ENCODE measurements at regions not wholly inside any gene's neighbourhood (a gene's known extent, or its start where the extent isn't known, plus 50 kb on each side); places are given as distances from the start of the nearest gene placed in this dataset.

DNA sequence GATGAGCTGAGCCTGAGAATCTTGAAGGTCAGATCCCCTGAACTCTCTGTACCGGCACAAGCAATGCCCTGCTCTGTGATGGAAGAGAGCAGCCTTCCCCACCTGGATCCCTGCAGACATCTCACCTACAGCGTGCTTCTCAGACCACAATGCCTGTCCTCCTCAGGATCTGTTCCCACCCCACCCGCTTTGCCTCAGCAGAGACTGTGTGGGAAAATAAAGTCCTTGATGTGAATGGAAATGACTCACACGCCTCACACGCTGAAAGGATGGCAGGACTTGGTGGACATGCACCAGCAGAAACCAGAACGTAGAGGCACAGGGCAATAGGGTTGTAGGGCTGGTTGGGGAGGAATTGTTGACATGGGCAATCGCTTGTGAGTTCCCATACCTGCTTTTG is 117.9 kb upstream of the POU3F3 start:
- H3K4me3 ChIP-seq = no peak overlapping the region
- ATAC-seq (replicated peaks in 6 of 8) = peak in 1 of 8 experiments; percentile 44
- peaks cover 9 to 16% of the 10 kb centered on the region in 2 donors for H3K4me1 ChIP-seq (replicated peaks in 1 of 2)
- WGBS, 10 experiments = 23 to 91% (median 82%) methylated on average over 1 to 6 of the region's 7 CpGs; no CpG with 5 or more reads in 4 of the 10 experiments
- in situ Hi-C loops (cut with MboI; ENCODE audit: low pct_unique_long_range_greater_than_20kb in 2 of 9, low sequenced_read_pairs in 9 of 9, unreplicated experiment in 9 of 9) = no loop called here
- H3K27ac ChIP-seq = no peak overlapping the region

DNA sequence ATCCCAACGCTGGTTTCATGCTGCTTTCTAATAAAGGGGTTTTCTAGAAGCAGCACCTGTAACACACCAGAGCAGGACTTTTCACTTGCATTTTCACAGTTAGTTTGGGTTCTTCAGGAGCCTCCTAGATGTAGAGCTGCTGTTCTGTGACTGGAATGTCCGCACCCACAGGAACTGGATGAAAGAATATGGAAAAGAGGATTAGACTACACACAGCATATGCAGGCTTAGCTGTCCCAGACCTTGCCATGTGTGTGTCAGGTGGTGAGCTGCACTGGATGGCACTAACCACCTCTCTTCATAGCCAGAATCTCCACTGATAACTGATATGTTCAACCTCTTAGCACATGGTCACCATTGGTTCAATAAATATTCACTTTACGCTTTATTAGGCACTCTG is 112.1 kb upstream of the POU3F3 start:
- peaks cover 3 to 17% of the 10 kb centered on the region in 2 donors for H3K4me1 ChIP-seq (replicated peaks in 1 of 2)
- H3K4me3 ChIP-seq = no peak overlapping the region
- H3K27ac ChIP-seq = no peak overlapping the region
- in situ Hi-C loops (cut with MboI; ENCODE audit: low pct_unique_long_range_greater_than_20kb in 2 of 9, low sequenced_read_pairs in 9 of 9, unreplicated experiment in 9 of 9) = no loop called here
- 20 to 100% (median 89%) methylated on average over 1 to 3 of the region's 3 CpGs; no CpG with 5 or more reads in 4 of the 10 experiments for WGBS, 10 experiments
- peak in 3 of 8 experiments; percentile 68 to 98 (median 73) for ATAC-seq (replicated peaks in 6 of 8)

DNA sequence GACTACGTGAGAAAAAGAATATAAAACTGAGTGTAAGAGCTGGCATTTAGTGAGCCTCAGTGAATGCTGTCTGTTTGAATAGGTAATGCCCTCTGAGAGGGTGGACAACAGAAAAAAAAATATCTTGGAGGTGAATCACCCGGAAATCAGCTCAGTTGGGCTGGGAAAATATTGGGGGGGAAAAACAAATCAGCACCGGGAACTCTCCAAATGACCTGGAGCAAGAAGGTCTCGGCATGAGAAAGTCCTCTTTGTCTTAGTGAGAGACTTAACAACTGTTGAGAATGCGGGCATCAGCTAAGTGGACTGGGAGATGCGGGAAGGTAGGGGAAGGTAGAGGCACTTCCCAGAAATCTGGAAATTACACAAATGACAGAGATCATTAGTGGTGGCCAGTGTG is 109.4 kb upstream of the POU3F3 start:
- H3K27ac ChIP-seq = no peak overlapping the region
- ATAC-seq (replicated peaks in 6 of 8) = no peak
- in situ Hi-C loops (cut with MboI; ENCODE audit: low pct_unique_long_range_greater_than_20kb in 2 of 9, low sequenced_read_pairs in 9 of 9, unreplicated experiment in 9 of 9) = no loop called here
- no peak overlapping the region for H3K4me3 ChIP-seq
- peaks cover 3 to 24% of the 10 kb centered on the region in 2 donors for H3K4me1 ChIP-seq (replicated peaks in 1 of 2)
- WGBS, 10 experiments = 22 to 100% (median 72%) methylated on average over 1 to 6 of the region's 6 CpGs; no CpG with 5 or more reads in 1 of the 10 experiments

DNA sequence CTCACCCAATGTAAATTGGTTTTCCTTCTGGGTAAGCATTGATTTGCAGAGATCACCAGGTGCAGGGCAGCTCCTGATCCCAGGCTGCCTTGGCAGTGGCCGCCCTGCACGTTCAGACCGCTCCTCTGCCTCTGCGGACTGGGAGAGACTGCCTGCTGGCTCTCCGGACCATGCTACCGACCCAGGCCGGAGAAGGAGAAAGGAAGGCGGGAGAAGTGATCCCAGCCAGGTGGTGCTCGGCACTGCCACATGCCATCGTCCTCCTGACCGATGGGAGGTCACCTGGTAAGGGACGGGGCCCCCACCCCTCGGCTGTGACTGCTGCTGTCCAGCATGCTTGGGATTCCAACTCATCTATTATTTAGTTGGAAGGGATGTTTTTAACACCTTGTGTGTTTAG is 108.1 kb upstream of the POU3F3 start:
- no peak overlapping the region for H3K27ac ChIP-seq
- H3K4me1 ChIP-seq (replicated peaks in 1 of 2) = peaks cover 12 to 32% of the 10 kb centered on the region in 2 donors
- in situ Hi-C loops (cut with MboI; ENCODE audit: low pct_unique_long_range_greater_than_20kb in 2 of 9, low sequenced_read_pairs in 9 of 9, unreplicated experiment in 9 of 9) = no loop called here
- no peak overlapping the region for H3K4me3 ChIP-seq
- no peak for ATAC-seq (replicated peaks in 6 of 8)
- 7 to 83% (median 59%) methylated on average over 1 to 4 of the region's 13 CpGs; no CpG with 5 or more reads in 4 of the 10 experiments for WGBS, 10 experiments

DNA sequence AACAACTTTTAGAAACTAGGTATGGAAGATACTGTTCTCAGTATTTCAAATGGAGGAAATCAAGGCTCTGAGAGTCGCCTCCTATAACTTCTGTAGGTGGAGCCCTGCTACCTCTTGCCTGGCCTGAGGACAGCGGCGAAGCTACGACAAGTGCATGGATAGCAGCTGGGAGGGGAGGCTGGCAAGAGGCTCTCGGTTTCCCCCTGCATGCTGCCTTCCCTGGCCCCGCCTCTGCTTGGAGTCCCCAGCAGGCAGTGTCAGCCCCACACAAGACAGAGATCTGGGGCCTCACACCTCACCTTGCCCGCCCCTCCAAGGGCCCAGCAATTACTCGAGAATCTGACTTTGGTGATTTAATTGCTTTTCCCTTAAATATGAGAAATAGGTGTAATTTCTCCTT is 107.6 kb upstream of the POU3F3 start:
- Histone ChIP-seq H3K27ac (peak overlapping the region in 1 of 2 donors; percentile 24), H3K4me1 (replicated peaks in 1 of 2) (peaks cover 12 to 32% of the 10 kb centered on the region in 2 donors), H3K4me3 (no peak overlapping the region)
- in situ Hi-C loops (cut with MboI; ENCODE audit: low pct_unique_long_range_greater_than_20kb in 2 of 9, low sequenced_read_pairs in 9 of 9, unreplicated experiment in 9 of 9) = no loop called here
- ATAC-seq (replicated peaks in 6 of 8) = no peak
- 0 to 100% (median 94%) methylated on average over 1 to 3 of the region's 8 CpGs; no CpG with 5 or more reads in 4 of the 10 experiments for WGBS, 10 experiments

DNA sequence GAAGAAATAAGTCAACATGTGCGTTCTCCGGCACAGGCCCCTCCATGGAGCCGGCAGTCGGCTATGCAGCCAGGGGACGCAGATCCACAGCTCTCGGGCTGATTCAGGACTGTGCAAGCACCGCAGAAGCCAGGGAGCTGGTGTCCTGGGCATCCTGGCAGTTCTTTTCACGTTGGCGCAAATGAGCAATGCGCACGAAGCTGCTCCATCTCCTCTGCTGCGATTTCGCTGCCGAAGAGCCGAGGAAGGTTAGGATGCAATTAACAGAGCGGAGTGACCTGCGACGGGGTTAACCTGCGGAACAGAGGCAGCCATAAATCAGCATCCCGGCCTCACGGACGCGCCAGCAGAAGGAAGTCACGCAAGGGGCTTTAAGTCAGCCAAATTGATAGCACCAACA is 107.1 kb upstream of the POU3F3 start:
- WGBS, 10 experiments = 31 to 92% (median 60%) methylated on average over 4 to 22 of the region's 24 CpGs; no CpG with 5 or more reads in 3 of the 10 experiments
- Histone ChIP-seq H3K4me3 (no peak overlapping the region), H3K4me1 (replicated peaks in 1 of 2) (peaks cover 12 to 32% of the 10 kb centered on the region in 2 donors), H3K27ac (peak overlapping the region; percentile 16 to 24)
- ATAC-seq (replicated peaks in 6 of 8) = peak in 5 of 8 experiments; percentile 82 to 95 (median 90)
- in situ Hi-C loops (cut with MboI; ENCODE audit: low pct_unique_long_range_greater_than_20kb in 2 of 9, low sequenced_read_pairs in 9 of 9, unreplicated experiment in 9 of 9) = no loop called here

DNA sequence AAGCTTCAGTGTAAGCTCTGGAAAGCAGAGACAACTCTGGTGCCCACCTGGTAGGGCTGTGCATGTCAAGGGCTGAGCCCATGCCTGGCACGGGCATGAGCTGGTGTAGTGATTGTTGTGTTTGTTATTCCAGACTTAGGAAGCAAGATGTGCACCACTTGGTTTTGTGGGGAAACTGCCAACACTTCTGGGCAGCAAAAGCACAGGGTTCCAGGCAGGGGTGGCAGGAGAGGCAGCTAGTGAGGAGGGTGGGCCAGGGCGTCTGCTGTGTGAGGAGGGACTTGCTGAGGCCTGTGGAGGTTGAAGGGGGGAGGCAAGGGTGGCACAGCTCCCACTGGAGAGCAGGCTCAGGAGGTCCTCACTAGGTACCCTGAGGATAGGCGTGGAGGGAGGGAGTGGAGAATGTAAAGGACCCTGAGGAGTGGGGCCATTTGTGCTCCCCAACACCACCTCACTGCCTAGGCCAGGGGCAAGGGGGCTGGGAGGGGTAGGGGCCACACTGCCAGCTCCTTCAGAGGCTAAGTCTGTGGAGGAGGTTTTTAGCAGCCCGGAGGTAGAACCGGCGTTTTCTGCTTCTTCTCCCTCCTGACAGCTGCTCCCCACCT is 104.0 kb upstream of the POU3F3 start:
- 0 to 67% (median 58%) methylated on average over 1 to 2 of the region's 6 CpGs; no CpG with 5 or more reads in 7 of the 10 experiments for WGBS, 10 experiments
- peaks cover 12 to 32% of the 10 kb centered on the region in 2 donors for H3K4me1 ChIP-seq (replicated peaks in 1 of 2)
- in situ Hi-C loops (cut with MboI; ENCODE audit: low pct_unique_long_range_greater_than_20kb in 2 of 9, low sequenced_read_pairs in 9 of 9, unreplicated experiment in 9 of 9) = no loop called here
- no peak overlapping the region for H3K27ac ChIP-seq
- no peak for ATAC-seq (replicated peaks in 6 of 8)
- H3K4me3 ChIP-seq = no peak overlapping the region

DNA sequence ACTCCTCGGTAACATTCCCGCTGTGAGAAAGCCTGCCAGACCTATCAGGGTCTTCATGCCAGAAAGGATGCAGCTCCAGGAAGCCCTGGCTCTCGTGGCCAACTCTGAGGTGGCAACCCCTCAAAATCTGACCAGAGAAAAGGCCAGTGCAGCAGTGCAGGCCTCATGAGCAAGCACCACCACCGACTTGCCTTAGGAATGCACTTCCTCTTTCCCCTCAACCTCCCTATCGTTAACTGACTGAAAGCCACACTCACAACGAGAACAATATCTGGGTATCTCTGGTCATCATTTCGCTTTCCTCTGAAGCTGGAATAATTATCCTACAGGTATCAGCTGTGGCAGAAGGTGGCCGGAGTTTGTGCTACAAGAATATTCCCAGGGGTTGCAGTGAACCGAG is 101.4 kb upstream of the POU3F3 start:
- H3K4me1 ChIP-seq (replicated peaks in 1 of 2) = peaks cover 21 to 25% of the 10 kb centered on the region in 2 donors
- ATAC-seq (replicated peaks in 6 of 8) = no peak
- no peak overlapping the region for H3K27ac ChIP-seq
- in situ Hi-C loops (cut with MboI; ENCODE audit: low pct_unique_long_range_greater_than_20kb in 2 of 9, low sequenced_read_pairs in 9 of 9, unreplicated experiment in 9 of 9) = no loop called here
- H3K4me3 ChIP-seq = no peak overlapping the region
- 7 to 93% (median 84%) methylated on average over 1 to 6 of the region's 9 CpGs for WGBS, 10 experiments

DNA sequence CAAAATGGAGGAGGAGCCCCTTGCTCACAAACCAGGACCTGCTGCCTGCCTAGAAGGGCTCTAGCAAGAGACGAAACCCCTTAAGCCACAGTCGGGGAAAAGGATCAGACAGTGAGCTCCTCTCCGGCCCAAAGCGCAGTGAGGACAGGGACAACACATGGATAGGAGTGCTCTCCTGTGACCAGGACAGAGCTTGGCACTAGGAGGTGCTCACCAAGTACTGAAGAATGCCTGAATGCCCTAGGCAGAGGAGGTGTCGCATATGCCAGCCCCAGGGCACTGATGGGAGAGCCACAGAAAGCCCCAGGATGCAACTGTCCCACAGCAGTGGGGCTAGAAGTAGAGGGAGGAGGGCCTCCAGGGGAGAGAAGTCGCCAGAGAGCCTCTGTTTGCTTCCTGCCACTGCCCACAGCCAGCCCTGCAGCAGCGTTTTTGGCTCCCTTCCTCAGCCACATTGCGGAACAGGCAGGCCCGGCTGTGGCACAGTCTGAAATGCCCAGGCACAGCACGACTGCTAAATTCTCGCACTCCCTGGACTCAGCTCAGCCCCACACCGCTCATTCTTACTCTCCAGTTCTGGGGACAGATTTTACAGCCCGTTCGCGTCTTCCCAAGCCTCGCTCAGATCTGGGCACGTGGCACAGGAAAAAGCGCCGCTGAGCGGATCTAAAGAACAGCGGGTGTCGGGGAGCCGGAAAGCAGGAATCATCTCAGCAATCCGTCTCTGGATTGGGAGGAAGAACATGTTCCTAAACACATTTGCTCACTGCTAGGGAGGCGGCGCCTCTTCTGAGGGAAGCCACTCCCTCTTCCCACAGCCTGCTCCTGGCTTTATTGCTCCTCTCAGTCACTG is 98.7 kb upstream of the POU3F3 start:
- in situ Hi-C loops (cut with MboI; ENCODE audit: low pct_unique_long_range_greater_than_20kb in 2 of 9, low sequenced_read_pairs in 9 of 9, unreplicated experiment in 9 of 9) = no loop called here
- Histone ChIP-seq H3K27ac (no peak overlapping the region), H3K4me3 (no peak overlapping the region), H3K4me1 (replicated peaks in 1 of 2) (peaks cover 29 to 31% of the 10 kb centered on the region in 2 donors)
- 12 to 100% (median 84%) methylated on average over 3 to 16 of the region's 26 CpGs; no CpG with 5 or more reads in 1 of the 10 experiments for WGBS, 10 experiments
- ATAC-seq (replicated peaks in 6 of 8) = peak in 7 of 8 experiments; percentile 31 to 73 (median 63)

DNA sequence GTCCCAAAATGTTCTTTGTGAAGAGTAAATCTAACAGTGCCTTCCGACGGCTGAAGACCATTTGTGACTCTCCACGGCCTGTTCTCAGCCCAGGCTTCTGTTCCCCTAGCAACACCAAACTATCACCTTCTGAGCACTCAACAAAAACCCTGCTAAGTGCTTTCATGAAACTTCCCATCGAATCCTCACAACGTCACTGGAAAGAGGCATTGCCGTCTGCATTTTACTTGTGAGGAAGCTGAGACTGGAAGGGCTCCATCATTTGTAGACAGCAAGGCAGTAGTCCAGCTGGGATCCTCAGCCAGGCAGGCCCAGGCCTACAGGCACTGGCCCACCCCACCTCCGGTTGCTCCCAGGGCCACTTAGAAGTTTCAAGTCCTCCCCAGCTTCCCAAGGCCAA is 97.8 kb upstream of the POU3F3 start:
- in situ Hi-C loops (cut with MboI; ENCODE audit: low pct_unique_long_range_greater_than_20kb in 2 of 9, low sequenced_read_pairs in 9 of 9, unreplicated experiment in 9 of 9) = no loop called here
- ATAC-seq (replicated peaks in 6 of 8) = peak in 2 of 8 experiments; percentile 1 to 16
- H3K27ac ChIP-seq = no peak overlapping the region
- H3K4me3 ChIP-seq = no peak overlapping the region
- peaks cover 24 to 26% of the 10 kb centered on the region in 2 donors for H3K4me1 ChIP-seq (replicated peaks in 1 of 2)
- WGBS, 10 experiments = 8 to 97% (median 80%) methylated on average over 1 to 6 of the region's 7 CpGs; no CpG with 5 or more reads in 3 of the 10 experiments

DNA sequence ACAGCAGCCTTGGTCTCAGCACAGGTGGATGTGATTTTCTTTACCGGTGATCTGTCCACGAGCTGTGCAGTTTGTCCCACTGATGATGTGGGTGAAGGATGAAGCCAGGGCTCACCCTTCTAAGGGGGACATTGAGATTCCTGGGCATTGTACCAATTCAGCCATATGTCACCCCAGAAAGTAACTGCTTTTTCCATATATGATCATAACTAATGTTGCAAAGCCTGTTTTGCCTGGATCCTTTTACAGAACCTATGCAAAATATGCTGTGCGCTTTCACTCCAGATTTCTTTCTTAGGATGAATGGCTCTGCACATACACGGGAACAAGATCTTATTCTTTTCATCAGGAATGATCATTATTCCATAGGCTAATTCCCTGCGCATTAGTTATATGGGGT is 96.9 kb upstream of the POU3F3 start:
- H3K27ac ChIP-seq = no peak overlapping the region
- WGBS, 10 experiments = 24 to 100% (median 92%) methylated on average over 1 to 5 of the region's 5 CpGs; no CpG with 5 or more reads in 1 of the 10 experiments
- H3K4me3 ChIP-seq = no peak overlapping the region
- peaks cover 24 to 26% of the 10 kb centered on the region in 2 donors for H3K4me1 ChIP-seq (replicated peaks in 1 of 2)
- ATAC-seq (replicated peaks in 6 of 8) = no peak
- in situ Hi-C loops (cut with MboI; ENCODE audit: low pct_unique_long_range_greater_than_20kb in 2 of 9, low sequenced_read_pairs in 9 of 9, unreplicated experiment in 9 of 9) = no loop called here

DNA sequence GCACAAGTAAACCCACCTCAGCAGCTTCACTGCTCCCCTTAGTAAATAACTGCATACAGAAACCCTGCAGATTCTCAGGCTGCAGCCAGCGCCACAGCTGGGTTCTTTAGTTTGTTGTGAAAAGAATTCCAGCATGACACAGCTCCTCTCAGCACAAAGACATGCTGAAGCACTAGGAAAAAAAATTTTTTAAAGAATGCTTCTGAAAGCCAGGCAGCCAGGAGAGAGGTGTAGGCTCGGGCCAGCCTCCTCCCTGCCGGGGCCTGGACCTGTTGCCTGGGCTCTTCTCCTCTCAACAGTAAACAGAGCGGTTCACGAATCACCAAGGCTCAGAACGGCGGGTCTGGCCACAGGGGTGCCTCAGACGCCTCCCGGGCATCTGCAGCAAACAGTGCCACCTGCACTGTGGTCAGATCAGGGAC is 95.7 kb upstream of the POU3F3 start:
- WGBS, 10 experiments = 0 to 23% (median 4%) methylated on average over 2 to 7 of the region's 9 CpGs; no CpG with 5 or more reads in 4 of the 10 experiments
- Histone ChIP-seq H3K27ac (peak overlapping the region; percentile 16 to 42), H3K4me3 (no peak overlapping the region), H3K4me1 (replicated peaks in 1 of 2) (peaks cover 24 to 26% of the 10 kb centered on the region in 2 donors)
- in situ Hi-C loops (cut with MboI; ENCODE audit: low pct_unique_long_range_greater_than_20kb in 2 of 9, low sequenced_read_pairs in 9 of 9, unreplicated experiment in 9 of 9) = no loop called here
- peak in 7 of 8 experiments; percentile 44 to 94 (median 84) for ATAC-seq (replicated peaks in 6 of 8)

DNA sequence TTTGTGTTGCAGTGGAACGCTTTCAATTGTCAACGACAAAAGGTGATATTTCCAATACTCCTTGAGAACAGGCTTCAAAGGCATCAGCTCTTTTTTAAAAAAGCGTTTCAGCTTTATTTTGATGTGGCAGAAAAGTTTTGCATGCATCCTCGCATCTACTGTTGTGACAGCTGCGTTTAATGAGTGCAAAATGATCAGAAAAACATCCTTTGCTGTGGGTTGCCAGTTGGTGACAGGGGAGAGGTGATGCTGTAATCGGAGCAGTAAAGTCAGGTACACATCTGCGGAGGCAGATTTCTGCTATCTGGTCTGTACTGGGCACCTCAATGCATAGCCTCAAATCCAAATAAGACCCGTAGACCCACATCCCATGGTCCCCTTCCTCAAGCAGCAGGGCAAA is 91.9 kb upstream of the POU3F3 start:
- in situ Hi-C loops (cut with MboI; ENCODE audit: low pct_unique_long_range_greater_than_20kb in 2 of 9, low sequenced_read_pairs in 9 of 9, unreplicated experiment in 9 of 9) = no loop called here
- no peak for ATAC-seq (replicated peaks in 6 of 8)
- no peak overlapping the region for H3K4me3 ChIP-seq
- 0 to 97% (median 86%) methylated on average over 1 to 8 of the region's 8 CpGs for WGBS, 10 experiments
- H3K27ac ChIP-seq = no peak overlapping the region
- peaks cover 10 to 11% of the 10 kb centered on the region in 2 donors for H3K4me1 ChIP-seq (replicated peaks in 1 of 2)

Measured in motor neuron (in vitro differentiated cells).